ENCODE measurements at regions not wholly inside any gene's neighbourhood (a gene's known extent, or its start where the extent isn't known, plus 50 kb on each side); places are given as distances from the start of the nearest gene placed in this dataset.

- DNase-seq (ENCODE audit: low read depth in 2 of 2), result no peak
Measured at GRCh38 chr1:234779160-234779538, 169.2 kb upstream of the IRF2BP2 start.

- no peak for DNase-seq (ENCODE audit: low read depth in 2 of 2)
Measured at GRCh38 chr1:234778221-234779159, 168.5 kb upstream of the IRF2BP2 start.

- no peak for DNase-seq (ENCODE audit: low read depth in 2 of 2)
Measured at GRCh38 chr1:234777856-234778220, 167.9 kb upstream of the IRF2BP2 start.

GRCh38 chr1:234776876-234777855, 167.2 kb upstream of the IRF2BP2 start:
- no peak for DNase-seq (ENCODE audit: low read depth in 2 of 2)

- no peak for DNase-seq (ENCODE audit: low read depth in 2 of 2)
Measured at GRCh38 chr1:234776256-234776875, 166.4 kb upstream of the IRF2BP2 start.

- no peak for DNase-seq (ENCODE audit: low read depth in 2 of 2)
Measured at GRCh38 chr1:234775477-234776246, 165.7 kb upstream of the IRF2BP2 start.

- DNase-seq (ENCODE audit: low read depth in 2 of 2), result no peak
Measured at GRCh38 chr1:234774971-234775370, 165.0 kb upstream of the IRF2BP2 start.

GRCh38 chr1:234773936-234774677, 164.1 kb upstream of the IRF2BP2 start:
- DNase-seq (ENCODE audit: low read depth in 2 of 2), result no peak

- peak; percentile 75 to 86 for DNase-seq (ENCODE audit: low read depth in 2 of 2)
Measured at GRCh38 chr1:234772345-234773147, 162.6 kb upstream of the IRF2BP2 start.

- no peak for DNase-seq (ENCODE audit: low read depth in 2 of 2)
Measured at GRCh38 chr1:234771642-234772344, 161.8 kb upstream of the IRF2BP2 start.

- no peak for DNase-seq (ENCODE audit: low read depth in 2 of 2)
Measured at GRCh38 chr1:234770924-234771540, 161.1 kb upstream of the IRF2BP2 start.

GRCh38 chr1:234769986-234770795, 160.2 kb upstream of the IRF2BP2 start:
- DNase-seq (ENCODE audit: low read depth in 2 of 2), result no peak

- no peak for DNase-seq (ENCODE audit: low read depth in 2 of 2)
Measured at GRCh38 chr1:234769284-234769985, 159.5 kb upstream of the IRF2BP2 start.

- DNase-seq (ENCODE audit: low read depth in 2 of 2), result peak in 1 of 2 donors; percentile 37
Measured at GRCh38 chr1:234768569-234769283, 158.7 kb upstream of the IRF2BP2 start.

GRCh38 chr1:234768171-234768568, 158.2 kb upstream of the IRF2BP2 start:
- no peak for DNase-seq (ENCODE audit: low read depth in 2 of 2)

GRCh38 chr1:234765672-234766071, 155.7 kb upstream of the IRF2BP2 start:
- DNase-seq (ENCODE audit: low read depth in 2 of 2), result no peak
